ENCODE measurements at regions not wholly inside any gene's neighbourhood (a gene's known extent, or its start where the extent isn't known, plus 50 kb on each side); places are given as distances from the start of the nearest gene placed in this dataset.

- TF ChIP-seq CTCF (conservative IDR thresholded peaks at IDR 0.05; ENCODE audit: low read depth, low read length) (no peak), EZH2 (IDR thresholded peaks at IDR 0.05; ENCODE audit: low read length, unreplicated experiment) (no peak), EZH2phosphoT487 (IDR thresholded peaks at IDR 0.05; ENCODE audit: borderline replicate concordance, low read length) (no peak)
Observed at GRCh38 chr22:48256776-48257684, 1494.6 kb downstream of the TBC1D22A start.

All from PC-3 (cell line).